GM12801 (cell line): ENCODE measurements at regions not wholly inside any gene's neighbourhood (a gene's known extent, or its start where the extent isn't known, plus 50 kb on each side); places are given as distances from the start of the nearest gene placed in this dataset.

Experiments used
- CTCF ChIP-seq: IDR thresholded peaks from one replicate; pipeline ENCODE4 v1.5.1; 2011; ENCODE audit warnings: control low read depth; ENCODE audit not compliant: insufficient read length; ENCODE audit errors: extremely low read depth

- TF ChIP-seq CTCF = no peak
Measured at GRCh38 chr10:6919077-6919476, 339.0 kb upstream of the PRKCQ start.

GRCh38 chr10:6918305-6918704, 338.2 kb upstream of the PRKCQ start:
- TF ChIP-seq CTCF = no peak

GRCh38 chr10:6917125-6917524, 337.0 kb upstream of the PRKCQ start:
- no peak for TF ChIP-seq CTCF

- TF ChIP-seq CTCF = no peak
Measured at GRCh38 chr10:6916601-6917000, 336.5 kb upstream of the PRKCQ start.

GRCh38 chr10:6915307-6915706, 335.2 kb upstream of the PRKCQ start:
- no peak for TF ChIP-seq CTCF

GRCh38 chr10:6912929-6913328, 332.9 kb upstream of the PRKCQ start:
- no peak for TF ChIP-seq CTCF

- TF ChIP-seq CTCF = no peak
Measured at GRCh38 chr10:6912424-6912823, 332.3 kb upstream of the PRKCQ start.

- TF ChIP-seq CTCF = no peak
Measured at GRCh38 chr10:6912021-6912420, 331.9 kb upstream of the PRKCQ start.
